ENCODE measurements at regions not wholly inside any gene's neighbourhood (a gene's known extent, or its start where the extent isn't known, plus 50 kb on each side); places are given as distances from the start of the nearest gene placed in this dataset.

DNA sequence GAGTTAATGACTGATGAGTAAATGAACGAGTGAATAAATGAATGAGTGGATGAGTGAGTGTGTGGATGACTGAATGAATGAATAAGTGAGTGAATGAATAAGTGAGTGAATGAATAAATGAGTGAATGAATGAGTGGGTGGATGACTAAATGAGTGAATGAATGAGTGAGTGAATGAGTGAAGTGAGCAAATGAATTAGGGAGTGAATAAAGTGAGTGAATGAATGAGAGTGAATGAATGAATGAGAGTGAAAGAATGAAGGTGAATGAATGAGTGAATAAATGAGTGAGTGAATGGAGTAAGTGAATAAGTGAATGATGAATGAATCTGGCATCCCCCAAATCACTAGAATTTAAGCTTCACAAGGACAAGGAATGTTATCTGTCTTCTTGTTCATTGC is 1253.0 kb downstream of the TYW1 start:
- TF ChIP-seq RAD21 (IDR thresholded peaks at IDR 0.05; ENCODE audit: low read length) (no peak), POLR2A (IDR thresholded peaks at IDR 0.05; ENCODE audit: low read depth, low read length) (no peak), NFE2L2 (IDR thresholded peaks at IDR 0.05; ENCODE audit: low read depth, low read length) (no peak), CEBPB (IDR thresholded peaks at IDR 0.05; ENCODE audit: low read depth, low read length) (no peak), RFX5 (IDR thresholded peaks at IDR 0.05; ENCODE audit: low read depth, low read length) (no peak), BHLHE40 (IDR thresholded peaks at IDR 0.05; ENCODE audit: low read depth, low read length) (no peak)
- TF ChIP-seq, protein P1, sequence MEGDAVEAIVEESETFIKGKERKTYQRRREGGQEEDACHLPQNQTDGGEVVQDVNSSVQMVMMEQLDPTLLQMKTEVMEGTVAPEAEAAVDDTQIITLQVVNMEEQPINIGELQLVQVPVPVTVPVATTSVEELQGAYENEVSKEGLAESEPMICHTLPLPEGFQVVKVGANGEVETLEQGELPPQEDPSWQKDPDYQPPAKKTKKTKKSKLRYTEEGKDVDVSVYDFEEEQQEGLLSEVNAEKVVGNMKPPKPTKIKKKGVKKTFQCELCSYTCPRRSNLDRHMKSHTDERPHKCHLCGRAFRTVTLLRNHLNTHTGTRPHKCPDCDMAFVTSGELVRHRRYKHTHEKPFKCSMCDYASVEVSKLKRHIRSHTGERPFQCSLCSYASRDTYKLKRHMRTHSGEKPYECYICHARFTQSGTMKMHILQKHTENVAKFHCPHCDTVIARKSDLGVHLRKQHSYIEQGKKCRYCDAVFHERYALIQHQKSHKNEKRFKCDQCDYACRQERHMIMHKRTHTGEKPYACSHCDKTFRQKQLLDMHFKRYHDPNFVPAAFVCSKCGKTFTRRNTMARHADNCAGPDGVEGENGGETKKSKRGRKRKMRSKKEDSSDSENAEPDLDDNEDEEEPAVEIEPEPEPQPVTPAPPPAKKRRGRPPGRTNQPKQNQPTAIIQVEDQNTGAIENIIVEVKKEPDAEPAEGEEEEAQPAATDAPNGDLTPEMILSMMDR (conservative IDR thresholded peaks at IDR 0.05; ENCODE audit: low read depth, low read length), result no peak
- TF ChIP-seq, protein P2, sequence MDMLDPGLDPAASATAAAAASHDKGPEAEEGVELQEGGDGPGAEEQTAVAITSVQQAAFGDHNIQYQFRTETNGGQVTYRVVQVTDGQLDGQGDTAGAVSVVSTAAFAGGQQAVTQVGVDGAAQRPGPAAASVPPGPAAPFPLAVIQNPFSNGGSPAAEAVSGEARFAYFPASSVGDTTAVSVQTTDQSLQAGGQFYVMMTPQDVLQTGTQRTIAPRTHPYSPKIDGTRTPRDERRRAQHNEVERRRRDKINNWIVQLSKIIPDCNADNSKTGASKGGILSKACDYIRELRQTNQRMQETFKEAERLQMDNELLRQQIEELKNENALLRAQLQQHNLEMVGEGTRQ (IDR thresholded peaks at IDR 0.05; ENCODE audit: low read depth, low read length), result no peak
- TF ChIP-seq, protein P3, sequence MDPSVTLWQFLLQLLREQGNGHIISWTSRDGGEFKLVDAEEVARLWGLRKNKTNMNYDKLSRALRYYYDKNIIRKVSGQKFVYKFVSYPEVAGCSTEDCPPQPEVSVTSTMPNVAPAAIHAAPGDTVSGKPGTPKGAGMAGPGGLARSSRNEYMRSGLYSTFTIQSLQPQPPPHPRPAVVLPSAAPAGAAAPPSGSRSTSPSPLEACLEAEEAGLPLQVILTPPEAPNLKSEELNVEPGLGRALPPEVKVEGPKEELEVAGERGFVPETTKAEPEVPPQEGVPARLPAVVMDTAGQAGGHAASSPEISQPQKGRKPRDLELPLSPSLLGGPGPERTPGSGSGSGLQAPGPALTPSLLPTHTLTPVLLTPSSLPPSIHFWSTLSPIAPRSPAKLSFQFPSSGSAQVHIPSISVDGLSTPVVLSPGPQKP (IDR thresholded peaks at IDR 0.05; ENCODE audit: borderline replicate concordance, low read depth, low read length), result no peak

Data from IMR-90 (cell line).